ENCODE measurements at regions not wholly inside any gene's neighbourhood (a gene's known extent, or its start where the extent isn't known, plus 50 kb on each side); places are given as distances from the start of the nearest gene placed in this dataset.
"Not testable (repeated sequence)": the region's sequence is repeated elsewhere in the genome, so short reads cannot be mapped to it uniquely, and the experiment has no call there.

DNA sequence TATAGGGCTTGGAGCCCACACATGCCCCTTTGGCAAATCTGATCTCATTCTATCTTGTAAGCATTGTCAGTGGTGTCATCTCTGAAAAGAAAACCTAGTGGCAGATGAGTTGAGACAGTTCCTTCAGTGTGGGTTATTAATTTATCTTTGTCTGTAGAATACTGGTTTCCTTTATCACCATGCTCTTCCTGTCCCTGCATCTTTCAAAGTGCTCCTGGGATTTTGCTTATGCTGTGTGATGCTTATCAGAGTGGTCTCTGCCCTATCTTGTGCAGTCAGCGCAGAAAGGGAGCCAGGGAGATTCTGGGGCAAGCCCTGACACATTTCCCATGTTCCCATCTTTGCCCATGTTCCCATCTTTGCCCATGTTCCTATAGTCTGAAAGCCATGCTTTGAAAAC, 402.9 kb downstream of the RWDD3 start:
- ATAC-seq (ENCODE audit: poor library complexity) (no peak), DNase-seq (no peak)
- intact Hi-C loops (cut with DNase I): no loop called here

DNA sequence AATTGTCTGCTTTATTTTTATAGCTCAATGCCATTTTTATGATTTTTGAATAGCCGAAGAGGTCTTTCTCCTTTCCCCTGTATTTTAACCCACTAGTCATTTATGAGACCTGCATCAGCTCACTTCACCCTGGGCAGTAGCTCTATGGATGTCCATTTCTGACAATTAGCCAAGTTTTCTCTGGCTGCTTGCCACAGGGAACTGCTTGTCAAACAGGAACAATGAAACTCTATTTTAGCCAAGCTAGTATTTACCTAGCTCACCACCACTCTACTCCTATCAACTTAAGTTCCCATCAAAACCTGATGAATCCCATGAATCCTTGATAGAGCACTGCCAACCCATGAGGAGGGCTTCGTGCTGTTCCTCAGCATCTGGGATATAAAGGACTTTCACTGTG, 406.7 kb downstream of the RWDD3 start:
- intact Hi-C loops (cut with DNase I): no loop called here
- DNase-seq (no peak), ATAC-seq (ENCODE audit: poor library complexity) (no peak)

DNA sequence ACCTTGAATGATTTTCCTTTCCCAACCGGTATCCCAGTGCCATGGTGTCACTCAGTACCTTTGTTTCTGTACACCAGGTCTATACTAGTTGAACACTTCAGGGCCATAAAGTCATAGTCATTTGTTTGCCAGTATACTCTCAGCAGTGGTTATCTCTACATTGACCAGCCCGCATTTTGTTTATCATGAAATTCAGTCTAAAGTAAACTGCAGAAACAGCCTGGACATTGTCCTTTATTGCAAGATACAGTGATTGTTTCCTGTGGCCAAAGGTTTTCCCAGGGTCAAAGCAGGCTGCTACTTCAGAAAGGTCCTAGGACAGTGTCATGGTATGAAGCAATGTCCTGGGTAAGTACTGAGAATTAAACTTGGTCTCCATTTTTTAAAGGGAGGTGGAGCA, 407.4 kb downstream of the RWDD3 start:
- intact Hi-C loops (cut with DNase I): no loop called here
- no peak for DNase-seq
- no peak for ATAC-seq (ENCODE audit: poor library complexity)

DNA sequence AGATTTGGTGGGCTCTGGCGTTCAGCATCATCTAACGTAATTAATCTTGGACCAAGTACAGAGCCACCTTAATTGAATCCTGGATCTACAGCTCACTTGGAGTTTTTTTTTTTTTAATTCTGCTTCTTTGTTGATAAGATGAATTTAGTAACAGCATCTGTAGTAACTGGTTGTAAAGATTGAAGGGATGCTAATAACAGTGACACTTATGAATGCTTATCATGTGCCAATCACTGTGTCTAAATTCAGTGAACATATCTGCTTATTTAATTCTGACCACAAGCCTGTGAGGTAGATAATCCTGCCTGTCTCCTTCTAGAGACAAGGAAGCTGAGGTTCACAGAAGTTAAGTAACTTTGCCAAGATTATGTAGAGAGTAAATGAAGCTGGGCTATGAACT, 408.0 kb downstream of the RWDD3 start:
- DNase-seq (no peak), ATAC-seq (ENCODE audit: poor library complexity) (no peak)
- intact Hi-C loops (cut with DNase I): no loop called here

DNA sequence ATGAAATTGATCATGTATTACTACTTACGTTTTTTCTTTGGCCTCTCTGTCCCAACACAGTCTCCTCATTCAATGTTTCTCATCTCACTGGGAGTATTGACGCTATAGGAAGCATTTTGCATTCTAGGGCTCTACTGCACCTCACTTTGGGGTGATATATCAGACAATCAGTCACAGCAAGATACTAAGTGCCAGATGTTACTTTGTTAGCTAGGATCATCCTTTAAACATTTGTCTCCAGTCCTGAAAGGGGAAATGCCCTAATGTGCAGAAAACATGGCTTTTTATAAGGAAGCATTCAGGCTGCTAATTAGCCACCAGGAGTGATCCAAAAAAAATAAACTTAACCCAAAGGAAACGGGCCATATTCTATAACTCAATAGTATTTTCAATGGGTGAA, 409.1 kb downstream of the RWDD3 start:
- DNase-seq (no peak), ATAC-seq (ENCODE audit: poor library complexity) (no peak)
- intact Hi-C loops (cut with DNase I): no loop called here

DNA sequence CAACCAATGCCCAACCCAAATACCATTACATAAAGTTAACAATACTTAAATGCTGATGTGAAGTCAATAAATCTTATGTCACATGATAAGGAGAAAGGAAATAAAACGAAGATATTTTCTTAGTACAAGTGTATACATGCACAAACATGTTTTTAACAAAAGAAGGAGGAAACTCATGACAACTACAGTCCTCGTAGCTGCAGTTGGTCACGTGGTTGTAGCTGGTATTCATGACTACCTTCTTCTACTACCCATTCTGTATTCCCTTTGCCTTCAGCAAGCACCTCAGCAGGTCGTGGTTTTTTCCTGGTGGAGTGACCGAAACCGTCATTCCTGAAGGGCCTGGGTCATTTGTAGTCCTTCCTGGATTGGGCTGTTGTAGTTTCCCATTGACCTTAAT, 411.1 kb downstream of the RWDD3 start:
- DNase-seq; ATAC-seq (ENCODE audit: poor library complexity); intact Hi-C loops (cut with DNase I): not testable (repeated sequence)

DNA sequence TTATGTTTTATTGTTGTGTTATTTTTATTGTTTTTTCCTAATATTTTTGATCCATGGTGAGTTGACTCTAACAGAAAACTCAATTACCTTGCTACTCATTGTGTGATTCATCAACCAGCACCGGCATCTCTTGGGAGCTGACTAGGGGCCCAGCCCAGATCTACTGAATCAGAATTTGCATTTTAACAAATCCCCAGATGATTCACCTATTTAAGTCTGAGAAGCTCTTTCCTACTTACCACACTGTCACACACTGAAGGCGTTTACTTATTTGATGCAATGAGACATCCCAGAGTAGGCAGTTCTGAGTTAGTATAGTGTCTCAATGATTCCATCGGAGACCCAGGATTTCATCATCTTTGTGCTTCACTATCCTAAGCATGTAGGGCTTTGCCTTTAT, 416.6 kb downstream of the RWDD3 start:
- no peak for ATAC-seq (ENCODE audit: poor library complexity)
- intact Hi-C loops (cut with DNase I): no loop called here
- DNase-seq: no peak

DNA sequence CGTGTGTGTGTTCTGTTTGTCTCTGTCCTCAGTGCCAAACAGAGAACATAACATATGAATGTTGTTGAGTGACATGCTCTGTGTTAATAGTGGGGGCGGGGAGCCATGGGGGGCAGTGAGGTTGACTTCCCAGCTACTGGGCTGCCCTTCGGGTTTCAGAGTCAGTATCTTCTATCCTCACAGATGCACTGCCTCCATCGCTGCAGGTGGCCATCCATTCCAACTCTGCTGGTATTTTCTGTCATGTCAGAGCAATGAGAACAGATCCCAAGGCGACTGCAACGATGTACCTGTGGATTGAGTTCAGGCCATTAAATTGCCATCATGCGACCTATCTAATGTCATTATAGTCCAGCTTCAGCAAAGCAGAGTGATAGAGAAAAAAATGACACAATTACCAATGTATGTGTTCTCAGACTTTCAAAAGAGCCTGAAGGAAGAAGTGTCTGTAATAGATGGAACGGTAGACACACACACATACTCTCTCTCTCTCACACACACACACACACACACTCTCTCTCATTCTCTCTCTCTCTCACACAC, 418.5 kb downstream of the RWDD3 start:
- ATAC-seq (ENCODE audit: poor library complexity) (no peak), DNase-seq (no peak)
- intact Hi-C loops (cut with DNase I): no loop called here

DNA sequence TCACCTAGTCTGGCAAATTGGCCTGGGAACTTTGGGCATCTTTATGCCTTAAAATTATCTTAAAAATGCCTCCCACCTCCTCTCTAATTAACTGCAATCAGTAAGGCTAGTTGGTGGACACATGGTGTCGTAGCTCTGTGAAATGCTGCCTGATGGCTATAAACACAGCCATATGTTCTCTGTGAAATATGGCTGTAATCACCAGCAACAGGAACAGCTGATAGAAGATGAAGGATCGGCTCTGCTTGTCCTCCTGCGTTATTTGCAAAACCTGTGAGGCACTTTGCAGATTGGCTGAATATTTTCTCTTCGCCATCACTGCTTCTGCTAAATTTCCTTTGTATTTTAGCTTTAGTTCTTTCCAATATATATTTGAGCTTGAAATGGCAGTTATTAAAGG, 419.6 kb downstream of the RWDD3 start:
- ATAC-seq (ENCODE audit: poor library complexity) (no peak), DNase-seq (no peak)
- intact Hi-C loops (cut with DNase I): no loop called here

DNA sequence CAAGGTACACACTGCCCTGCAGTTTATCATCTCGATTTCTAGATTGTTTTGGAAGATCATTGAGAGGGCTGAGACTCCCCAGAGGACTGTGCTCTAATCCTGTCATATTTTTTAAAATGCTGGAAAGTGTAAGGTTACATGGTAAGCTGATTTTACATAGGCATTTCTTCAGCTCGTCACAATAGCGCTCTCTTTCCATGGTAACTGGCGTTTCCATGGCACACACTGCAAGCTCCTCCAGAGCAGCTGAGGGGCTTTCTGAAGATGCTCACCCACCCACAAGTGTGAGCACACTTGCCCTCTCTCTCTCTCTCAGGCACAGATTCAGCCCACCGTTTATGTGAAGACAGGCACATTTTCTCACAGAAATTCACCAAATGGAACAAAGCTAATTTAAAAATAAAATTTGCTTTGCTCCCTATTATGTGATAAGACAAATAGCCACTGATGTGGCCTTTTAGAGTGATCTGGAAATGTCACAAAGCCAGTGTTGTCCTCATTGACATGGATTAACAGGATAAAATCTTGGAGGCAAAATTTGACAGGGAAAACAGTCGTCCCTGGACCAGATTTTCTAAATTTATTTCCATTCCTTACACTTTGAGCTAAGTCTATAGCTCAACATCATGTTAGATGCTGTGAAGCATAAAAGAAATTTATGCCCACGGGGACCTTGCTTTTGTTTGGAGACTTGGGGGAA, 421.5 kb downstream of the RWDD3 start:
- DNase-seq (no peak), ATAC-seq (ENCODE audit: poor library complexity) (no peak)
- intact Hi-C loops (cut with DNase I): no loop called here

DNA sequence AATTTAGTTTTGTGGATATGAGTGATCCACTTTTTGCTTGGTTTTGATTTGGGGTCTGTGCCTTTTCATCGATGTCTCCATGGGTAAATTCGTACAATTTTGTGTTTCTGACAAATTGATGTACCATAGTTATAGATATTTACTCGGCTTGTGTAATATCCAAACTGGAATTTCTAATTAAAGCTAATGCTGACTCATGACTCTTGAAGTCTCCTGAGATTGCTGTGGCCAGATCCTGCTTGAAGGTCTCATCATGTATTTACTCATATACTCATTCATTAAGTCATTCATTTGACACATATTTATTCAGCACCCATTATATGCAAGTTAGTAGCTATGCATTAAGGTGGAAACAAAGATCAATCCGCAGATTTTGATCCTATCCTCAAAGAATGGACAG, 423.2 kb downstream of the RWDD3 start:
- DNase-seq: no peak
- ATAC-seq (ENCODE audit: poor library complexity): no peak
- intact Hi-C loops (cut with DNase I): no loop called here

DNA sequence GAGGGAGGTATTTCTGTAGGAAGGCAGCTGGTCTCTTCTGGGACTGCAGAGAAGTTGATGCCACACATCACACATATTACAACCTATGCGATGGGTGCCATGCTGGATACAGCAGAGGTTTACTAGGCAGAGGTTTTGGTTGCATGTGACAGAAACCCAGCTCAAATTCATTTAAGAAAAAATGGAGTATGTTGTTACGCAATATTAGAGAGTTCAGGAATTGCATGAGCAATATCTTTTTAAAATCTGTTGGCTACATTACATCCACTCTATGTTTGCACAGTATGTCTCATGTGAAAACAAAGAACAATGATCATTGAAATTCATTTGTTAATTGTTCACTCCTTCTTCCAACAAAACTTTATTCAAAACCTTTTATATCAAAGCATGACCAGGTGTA, 425.2 kb downstream of the RWDD3 start:
- no peak for ATAC-seq (ENCODE audit: poor library complexity)
- DNase-seq: no peak
- intact Hi-C loops (cut with DNase I): no loop called here

DNA sequence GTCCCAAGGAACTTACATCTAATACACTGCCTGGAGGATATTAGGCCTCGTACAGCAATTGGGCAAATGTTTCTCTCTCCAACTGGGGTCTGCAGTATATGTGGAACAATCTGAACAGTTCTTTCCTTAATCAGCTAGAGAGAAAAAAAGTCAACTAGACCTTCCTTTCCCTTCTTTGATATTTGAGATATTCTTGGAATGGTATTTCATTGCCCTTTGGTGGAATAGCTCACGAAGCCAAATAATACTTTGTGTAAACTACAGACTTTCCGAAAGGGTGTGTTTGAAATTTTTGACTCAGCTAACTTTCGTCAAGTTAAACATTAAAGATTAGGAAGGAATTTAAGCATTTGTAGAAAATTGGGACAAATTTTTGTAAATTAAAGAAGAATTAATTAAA, 425.6 kb downstream of the RWDD3 start:
- no peak for DNase-seq
- no peak for ATAC-seq (ENCODE audit: poor library complexity)
- intact Hi-C loops (cut with DNase I): no loop called here

DNA sequence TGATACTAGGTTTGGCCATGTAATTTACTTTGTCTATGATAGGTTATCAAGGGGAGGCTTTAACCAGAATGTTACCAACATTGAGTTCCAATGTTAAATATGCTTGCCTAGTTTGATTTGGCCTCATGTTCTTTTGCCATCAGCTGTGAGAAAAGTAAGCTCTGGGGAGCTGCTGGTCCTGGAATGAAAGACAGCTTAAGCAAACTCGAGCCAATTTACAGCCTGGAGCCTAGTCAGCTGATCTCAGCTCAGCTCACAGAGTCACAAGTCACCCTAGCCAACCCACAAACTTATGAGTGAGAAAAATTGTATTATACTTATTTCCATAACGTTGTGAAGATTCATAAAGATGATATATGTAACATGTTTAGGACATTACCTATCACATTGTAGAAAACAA, 426.7 kb downstream of the RWDD3 start:
- DNase-seq (no peak), ATAC-seq (ENCODE audit: poor library complexity) (no peak)
- intact Hi-C loops (cut with DNase I): no loop called here

DNA sequence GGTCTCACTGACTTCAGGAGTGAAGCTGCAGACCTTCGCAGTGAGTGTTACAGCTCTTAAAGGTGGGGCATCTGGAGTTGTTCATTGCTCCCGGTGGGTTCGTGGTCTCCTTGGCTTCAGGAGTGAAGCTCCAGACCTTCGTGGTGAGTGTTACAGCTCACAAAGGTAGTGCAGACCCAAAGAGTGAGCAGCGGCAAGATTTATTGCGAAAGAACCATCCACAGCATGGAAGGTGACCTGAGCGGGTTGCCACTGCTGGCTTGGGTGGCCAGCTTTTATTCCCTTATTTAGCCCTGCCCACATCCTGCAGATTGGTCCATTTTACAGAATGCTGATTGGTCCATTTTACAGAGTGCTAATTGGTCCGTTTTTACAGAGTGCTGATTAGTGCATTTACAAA, 429.5 kb downstream of the RWDD3 start:
- DNase-seq; intact Hi-C loops (cut with DNase I); ATAC-seq (ENCODE audit: poor library complexity): not testable (repeated sequence)

DNA sequence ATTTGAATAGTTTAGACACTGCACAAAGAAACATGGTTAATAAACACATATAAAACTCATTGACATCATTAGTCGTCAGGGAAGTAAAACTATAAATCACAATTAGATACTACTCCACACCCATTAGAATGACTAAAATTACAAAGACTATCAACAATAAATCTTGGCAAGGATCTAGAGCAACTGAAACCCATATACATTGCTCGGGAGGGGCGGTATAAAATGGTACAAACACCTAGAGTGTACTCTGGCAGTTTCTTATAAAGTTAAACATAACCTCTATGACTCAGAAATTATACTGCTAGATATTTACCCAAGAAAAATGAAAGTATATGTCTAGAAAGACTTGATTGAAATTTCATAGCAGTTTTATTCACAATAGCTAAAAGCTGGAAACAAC, 434.2 kb downstream of the RWDD3 start:
- ATAC-seq (ENCODE audit: poor library complexity) (no peak), DNase-seq (no peak)
- intact Hi-C loops (cut with DNase I): no loop called here

DNA sequence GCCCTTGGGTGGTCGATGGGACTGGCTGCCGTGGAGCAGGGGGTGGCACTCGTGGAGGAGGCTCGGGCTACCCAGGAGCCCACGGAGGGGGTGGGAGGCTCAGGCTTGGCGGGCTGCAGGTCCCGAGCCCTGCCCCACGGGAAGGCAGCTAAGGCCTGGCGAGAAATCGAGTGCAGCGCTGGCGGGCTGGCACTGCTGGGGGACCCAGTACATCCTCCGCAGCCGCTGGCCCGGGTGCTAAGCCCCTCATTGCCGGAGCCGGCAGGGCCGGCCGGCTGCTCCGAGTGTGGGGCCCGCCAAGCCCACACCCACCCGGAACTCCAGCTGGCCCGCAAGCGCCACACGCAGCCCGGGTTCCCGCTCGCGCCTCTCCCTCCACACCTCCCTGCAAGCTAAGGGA, 435.6 kb downstream of the RWDD3 start:
- DNase-seq; ATAC-seq (ENCODE audit: poor library complexity); intact Hi-C loops (cut with DNase I): not testable (repeated sequence)

DNA sequence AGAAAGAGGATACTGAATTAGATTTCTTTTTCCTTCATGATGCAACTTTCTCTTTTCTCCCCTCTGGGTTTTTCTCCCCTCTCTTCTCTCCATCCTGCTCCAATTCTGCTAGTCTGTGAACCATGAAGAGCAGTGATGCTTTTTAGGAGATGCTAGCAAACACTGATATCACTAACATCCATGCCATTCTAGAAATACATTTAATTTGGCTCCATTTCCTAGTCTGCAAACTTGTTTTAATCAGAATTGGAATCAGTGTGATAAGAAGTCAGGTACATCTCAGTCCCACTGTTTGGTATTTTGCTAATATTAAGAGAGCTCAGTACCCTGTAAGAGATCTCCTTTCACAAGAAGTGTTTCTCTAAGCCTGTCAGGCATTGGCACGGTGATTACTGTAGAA, 437.1 kb downstream of the RWDD3 start:
- intact Hi-C loops (cut with DNase I): no loop called here
- no peak for DNase-seq

DNA sequence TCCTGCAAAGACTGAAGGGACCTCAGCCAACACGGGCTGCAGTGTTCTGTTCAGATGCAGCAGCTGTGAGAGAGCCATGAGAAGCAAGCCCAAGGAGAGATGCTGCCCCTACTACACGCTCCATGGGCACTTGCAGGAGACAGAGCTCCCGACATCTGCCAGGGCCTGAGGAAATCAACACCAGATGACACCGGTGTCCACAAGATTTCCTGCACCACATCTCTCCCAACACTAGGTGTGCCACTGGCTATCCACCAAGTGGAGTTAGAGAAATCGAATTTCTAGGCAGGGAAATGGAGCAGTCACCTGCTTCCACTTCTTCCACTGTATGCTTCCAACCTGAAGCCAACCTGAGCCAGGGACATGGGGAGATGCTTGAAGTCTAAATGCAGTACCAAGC, 445.3 kb downstream of the RWDD3 start:
- ATAC-seq (ENCODE audit: poor library complexity) (no peak), DNase-seq (no peak)
- intact Hi-C loops (cut with DNase I): no loop called here

More for the DNA sequence above, 437.1 kb downstream of the RWDD3 start:
- ATAC-seq (ENCODE audit: poor library complexity): no peak

DNA sequence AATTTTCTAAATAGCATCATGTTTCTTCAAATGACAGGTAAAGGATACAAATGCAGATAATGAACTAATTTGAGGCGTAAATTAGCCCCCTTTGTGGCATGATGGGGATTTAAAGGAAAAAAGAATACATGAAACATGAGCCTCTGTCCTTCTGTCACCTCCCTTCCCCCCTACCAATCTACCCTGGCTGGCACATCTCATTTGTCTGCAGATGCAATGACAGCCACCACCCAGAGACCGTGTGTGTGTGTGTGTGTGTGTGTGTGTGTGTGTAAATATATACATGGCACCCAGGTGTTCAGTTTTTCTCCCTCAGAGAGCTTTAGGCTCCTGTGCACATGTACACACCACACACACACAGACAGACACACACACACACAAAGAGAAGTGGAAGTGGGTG, 451.1 kb downstream of the RWDD3 start:
- no peak for ATAC-seq (ENCODE audit: poor library complexity)
- intact Hi-C loops (cut with DNase I): no loop called here

DNA sequence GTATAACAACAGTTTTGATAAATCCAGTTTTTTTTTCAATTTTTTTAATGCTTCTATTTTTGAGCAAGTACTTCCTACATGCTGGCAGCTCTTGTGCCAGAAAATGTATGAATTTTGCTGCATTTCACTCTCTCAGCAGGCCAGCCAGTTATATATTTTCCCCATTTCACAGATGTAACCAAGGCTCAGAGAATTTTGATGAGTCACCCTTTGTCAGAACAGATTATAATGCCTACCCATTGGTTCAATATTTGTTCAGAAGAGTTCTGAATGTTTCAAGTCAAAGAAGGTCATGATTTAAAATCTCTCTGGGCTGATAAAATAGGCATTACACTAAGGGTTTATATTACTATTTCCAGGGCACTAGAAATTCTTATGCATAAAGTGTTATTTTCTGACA, 452.2 kb downstream of the RWDD3 start:
- ATAC-seq (ENCODE audit: poor library complexity): no peak
- no peak for DNase-seq
- intact Hi-C loops (cut with DNase I): no loop called here

More for the DNA sequence above, 451.1 kb downstream of the RWDD3 start:
- no peak for DNase-seq
